H1 (cell line): ENCODE measurements at regions not wholly inside any gene's neighbourhood (a gene's known extent, or its start where the extent isn't known, plus 50 kb on each side); places are given as distances from the start of the nearest gene placed in this dataset.

Experiments used
- CTCF ChIA-PET: fragments of 300-600 bp; sonication (Branson Sonifier 250); formaldehyde crosslinking; loops from one replicate; lab custom pipeline; 2021; ENCODE audit not compliant: partially characterized antibody; lab: Charles Lee
- POLR2A ChIA-PET: fragments of 300-600 bp; sonication (Branson Sonifier 250); formaldehyde crosslinking; loops from one replicate; lab custom pipeline; 2021; ENCODE audit warnings: inconsistent platforms; ENCODE audit not compliant: partially characterized antibody; lab: Charles Lee
- DNase-seq, 2 experiments: peaks; one replicate each; pipeline versions ENCODE4 v3.0.0 to v3.0.0-alpha.2; 2010 to 2022; ENCODE audit warnings: low spot score in 2 of 2, low read depth in 1 of 2, mixed read lengths in 1 of 2
- FAIRE-seq: peaks from 2 replicates; lab custom pipeline; 2011; peaks lifted over from hg19 to GRCh38; lab: Jason Lieb, UNC
- H2AFZ ChIP-seq: 2 replicates; pipeline ENCODE4 v1.8.1; 2012; ENCODE audit warnings: low read length, inconsistent platforms
- H2AK5ac ChIP-seq: 2 replicates; pipeline ENCODE4 v1.6.1; 2013; ENCODE audit warnings: low read depth, low read length
- H2BK120ac ChIP-seq: replicated peaks from 2 replicates; pipeline ENCODE3; 2013; ENCODE audit warnings: low read depth, low read length, inconsistent platforms
- H2BK12ac ChIP-seq: 2 replicates; pipeline ENCODE4 v1.6.1; 2013; ENCODE audit warnings: low read depth, low read length
- H2BK15ac ChIP-seq: 2 replicates; pipeline ENCODE4 v1.6.1; 2013; ENCODE audit warnings: low read length
- H2BK20ac ChIP-seq: 2 replicates; pipeline ENCODE4 v1.6.1; 2013; ENCODE audit warnings: low read length
- H2BK5ac ChIP-seq: 2 replicates; pipeline ENCODE4 v1.6.1; 2013; ENCODE audit warnings: low read depth, low read length
- H3K14ac ChIP-seq: 2 replicates; pipeline ENCODE4 v1.6.1; 2013; ENCODE audit warnings: inconsistent platforms; ENCODE audit not compliant: insufficient read length
- H3K18ac ChIP-seq: 2 replicates; pipeline ENCODE4 v1.6.1; 2013; ENCODE audit warnings: low read length; ENCODE audit errors: extremely low read depth
- H3K23ac ChIP-seq: 2 replicates; pipeline ENCODE4 v1.6.1; 2013; ENCODE audit warnings: inconsistent platforms; ENCODE audit not compliant: insufficient read length
- H3K23me2 ChIP-seq: 2 replicates; pipeline ENCODE4 v1.6.1; 2013; ENCODE audit warnings: low read depth, low read length
- H3K27ac ChIP-seq: 2 replicates; pipeline ENCODE4 v1.6.1; 2011; ENCODE audit warnings: low read depth, low read length, inconsistent platforms
- H3K27me3 ChIP-seq, 4 experiments: replicated peaks in 1 of 4; 1 replicate in 1 of 4; 2 replicates in 3 of 4; pipeline versions ENCODE4 v1.6.1 to v1.8.1; 2011 to 2013; ENCODE audit warnings: low read length in 3 of 4, mild to moderate bottlenecking in 3 of 4, inconsistent platforms in 2 of 4, mixed read lengths in 2 of 4, moderate library complexity in 1 of 4; ENCODE audit not compliant: control insufficient read depth in 3 of 4, insufficient read depth in 3 of 4; ENCODE audit errors: extremely low read depth in 1 of 4
- H3K36me3 ChIP-seq, 4 experiments: 2 replicates each; pipeline versions ENCODE4 v1.6.1 to v1.8.1; 2011 to 2013; ENCODE audit warnings: mild to moderate bottlenecking in 4 of 4, low read length in 3 of 4, moderate library complexity in 2 of 4, control low read depth in 1 of 4, inconsistent platforms in 1 of 4; ENCODE audit not compliant: insufficient read depth in 4 of 4, control insufficient read depth in 2 of 4
- H3K4ac ChIP-seq: replicated peaks from 2 replicates; pipeline ENCODE3; 2013; ENCODE audit warnings: low read length, low read depth, mixed read lengths, inconsistent platforms; ENCODE audit not compliant: insufficient read length
- H3K4me1 ChIP-seq, 4 experiments: replicated peaks in 1 of 4; 1 replicate in 1 of 4; 2 replicates in 3 of 4; pipeline versions ENCODE4 v1.6.1 to v1.8.1; 2011 to 2013; ENCODE audit warnings: low read length in 3 of 4, inconsistent platforms in 2 of 4, mixed read lengths in 1 of 4; ENCODE audit not compliant: insufficient read depth in 4 of 4, control insufficient read depth in 3 of 4
- H3K4me2 ChIP-seq, 2 experiments: 2 replicates each; pipeline versions ENCODE4 v1.6.1 to v1.8.1; 2011 to 2013; ENCODE audit warnings: low read depth in 2 of 2, low read length in 2 of 2, control low read depth in 1 of 2, inconsistent platforms in 1 of 2, mild to moderate bottlenecking in 1 of 2; ENCODE audit not compliant: insufficient read depth in 1 of 2
- H3K4me3 ChIP-seq, 4 experiments: fragments of 200-600, 300-600 bp in 1 of 4; sonication (generic), shearing (Covaris generic), sonication (Bioruptor Twin) in 1 of 4; 2 replicates each; pipeline versions ENCODE4 v1.5.1 to v1.8.1; 2011 to 2016; ENCODE audit warnings: low read length in 4 of 4, low read depth in 3 of 4, control low read depth in 2 of 4, inconsistent platforms in 2 of 4, mild to moderate bottlenecking in 2 of 4, mixed read lengths in 1 of 4, moderate library complexity in 1 of 4; ENCODE audit not compliant: insufficient read depth in 2 of 4; ENCODE audit errors: extremely low read depth in 1 of 4
- H3K56ac ChIP-seq: replicated peaks from 2 replicates; pipeline ENCODE3; 2013; ENCODE audit warnings: low read depth, mild to moderate bottlenecking, mixed read lengths, low read length, inconsistent platforms; ENCODE audit not compliant: insufficient read length
- H3K79me1 ChIP-seq: 2 replicates; pipeline ENCODE4 v1.6.1; 2013; ENCODE audit warnings: low read depth, low read length, control low read depth
- H3K79me2 ChIP-seq, 2 experiments: 2 replicates each; pipeline versions ENCODE4 v1.6.1 to v1.8.1; 2012 to 2013; ENCODE audit warnings: low read length in 2 of 2, mild to moderate bottlenecking in 2 of 2, inconsistent platforms in 1 of 2; ENCODE audit not compliant: insufficient read depth in 2 of 2, control insufficient read depth in 1 of 2
- H3K9ac ChIP-seq, 4 experiments: replicated peaks in 1 of 4; 1 replicate in 1 of 4; 2 replicates in 3 of 4; pipeline versions ENCODE4 v1.6.1 to v1.8.1; 2011 to 2013; ENCODE audit warnings: low read depth in 3 of 4, low read length in 3 of 4, control low read depth in 2 of 4, mild to moderate bottlenecking in 2 of 4, moderate library complexity in 2 of 4, inconsistent platforms in 1 of 4; ENCODE audit errors: extremely low read depth in 1 of 4
- H3K9me3 ChIP-seq, 2 experiments: 2 replicates each; pipeline versions ENCODE4 v1.6.1 to v1.8.1; 2012 to 2013; ENCODE audit warnings: mild to moderate bottlenecking in 2 of 2, moderate library complexity in 2 of 2, control low read depth in 1 of 2, inconsistent platforms in 1 of 2, low read depth in 1 of 2, low read length in 1 of 2, mixed read lengths in 1 of 2; ENCODE audit not compliant: insufficient read depth in 2 of 2
- H4K20me1 ChIP-seq, 2 experiments: replicated peaks in 1 of 2; 2 replicates each; pipeline versions ENCODE3 to v1.8.1; 2011 to 2013; ENCODE audit warnings: inconsistent platforms in 2 of 2, low read length in 2 of 2, mild to moderate bottlenecking in 1 of 2; ENCODE audit not compliant: insufficient read depth in 2 of 2, control insufficient read depth in 1 of 2
- H4K5ac ChIP-seq: 2 replicates; pipeline ENCODE4 v1.6.1; 2013; ENCODE audit warnings: low read length, low read depth, mixed read lengths, inconsistent platforms; ENCODE audit not compliant: insufficient read length
- H4K8ac ChIP-seq: 2 replicates; pipeline ENCODE4 v1.8.0; 2013; ENCODE audit warnings: mild to moderate bottlenecking, moderate library complexity, low read length, inconsistent platforms; ENCODE audit not compliant: insufficient read depth; ENCODE audit errors: extremely low read depth
- H4K91ac ChIP-seq: replicated peaks from 2 replicates; pipeline ENCODE3; 2013; ENCODE audit warnings: low read length, mixed read lengths, inconsistent platforms; ENCODE audit not compliant: insufficient read length
- ATF2 ChIP-seq: IDR thresholded peaks from 2 replicates; pipeline ENCODE4 v1.6.1; 2012; ENCODE audit warnings: low read length, inconsistent platforms
- CEBPB ChIP-seq: IDR thresholded peaks from 2 replicates; pipeline ENCODE4 v1.6.1; 2012; ENCODE audit warnings: low read depth, low read length
- HDAC2 ChIP-seq, 2 experiments: fragments of 300-600 bp in 1 of 2; sonication (generic) in 1 of 2; IDR thresholded peaks; 2 replicates each; pipeline ENCODE4 v1.6.1; 2011 to 2012; ENCODE audit warnings: low read depth in 2 of 2, low read length in 2 of 2, mild to moderate bottlenecking in 2 of 2, moderate library complexity in 2 of 2, borderline replicate concordance in 1 of 2, inconsistent platforms in 1 of 2
- POLR2A ChIP-seq, 2 experiments: IDR thresholded peaks; 1 replicate in 1 of 2; 2 replicates in 1 of 2; pipeline ENCODE4 v1.6.1; 2011; ENCODE audit warnings: low read depth in 2 of 2, low read length in 2 of 2, mild to moderate bottlenecking in 2 of 2; ENCODE audit errors: control extremely low read depth in 1 of 2
- RFX5 ChIP-seq: IDR thresholded peaks from 2 replicates; pipeline ENCODE4 v1.6.1; 2011; ENCODE audit warnings: low read depth, low read length, improper control_type of control experiment, borderline replicate concordance
- SIX5 ChIP-seq: IDR thresholded peaks from 2 replicates; pipeline ENCODE4 v1.6.1; 2011; ENCODE audit warnings: mild to moderate bottlenecking, low read depth, low read length
- TCF12 ChIP-seq: IDR thresholded peaks from 2 replicates; pipeline ENCODE4 v1.6.1; 2011; ENCODE audit warnings: low read depth, mild to moderate bottlenecking, low read length
- USF2 ChIP-seq: IDR thresholded peaks from 2 replicates; pipeline ENCODE4 v1.6.1; 2011; ENCODE audit warnings: low read length, improper control_type of control experiment
- YY1 ChIP-seq: IDR thresholded peaks from 2 replicates; pipeline ENCODE4 v1.6.1; 2011; ENCODE audit warnings: low read depth, mild to moderate bottlenecking, low read length
- WGBS, 2 experiments: shearing (Covaris generic) in 1 of 2; methylation state at CpG; one replicate each; pipeline versions ENCODE4 v1.1.6 to v1.1.7; 2013 to 2015; ENCODE audit warnings: low lambda C conversion rate in 2 of 2, mixed read lengths in 2 of 2, inconsistent platforms in 1 of 2, low coverage in 1 of 2, missing lambda C conversion rate in 1 of 2; ENCODE audit not compliant: insufficient replicate concordance in 2 of 2, insufficient coverage in 1 of 2, insufficient read length in 1 of 2; ENCODE audit errors: extremely low coverage in 1 of 2, missing lambda C conversion rate in 1 of 2; 5-methylcytosine and 5-hydroxymethylcytosine counted together
- TF ChIP-seq, protein P1 (sequence below): IDR thresholded peaks from 2 replicates; pipeline ENCODE4 v1.6.1; 2011; ENCODE audit warnings: low read depth, mild to moderate bottlenecking, low read length; ENCODE audit not compliant: insufficient read depth

GRCh38 chr4:8939160-8939839 lies 67.7 kb upstream of the HMX1 start:
- Histone ChIP-seq H2AFZ (no peak overlapping the region), H2BK20ac (no peak overlapping the region), H3K18ac (no peak overlapping the region), H2BK5ac (no peak overlapping the region), H3K36me3 (no peaks in the 10 kb centered on the region), H3K79me1 (no peaks in the 10 kb centered on the region), H3K9ac (no peak overlapping the region), H3K23me2 (no peaks in the 10 kb centered on the region), H4K20me1 (peaks cover 0 to 1% of the 10 kb centered on the region in 2 experiments), H3K27ac (no peak overlapping the region), H3K9me3 (peaks cover 45 to 84% of the 10 kb centered on the region in 2 experiments), H3K14ac (no peak overlapping the region), H3K56ac (no peak overlapping the region), H2BK120ac (no peak overlapping the region), H3K4me3 (no peak overlapping the region), H4K91ac (no peak overlapping the region), H3K23ac (no peak overlapping the region), H3K4me2 (no peak overlapping the region), H4K8ac (0 out of 2 replicates have a peak overlapping the region, but pooled peaks have one; percentile 35), H3K79me2 (no peaks in the 10 kb centered on the region), H2AK5ac (no peak overlapping the region), H4K5ac (no peak overlapping the region), H3K4me1 (peaks cover 0 to 4% (median 0%) of the 10 kb centered on the region in 4 experiments; a peak in 1 of 7 replicates), H3K27me3 (no peaks in the 10 kb centered on the region), H3K4ac (no peak overlapping the region), H2BK15ac (no peak overlapping the region), H2BK12ac (peak overlapping the region; percentile 60; the same call in 1 of the 2 replicates)
- ChIA-PET POLR2A (no interaction called here), CTCF (interaction anchor here (0.8 kb wide), 1 partner anchor 251 kb away, joined by 3 read pairs; no protein-coding TSS in a partner anchor)
- FAIRE-seq, result no peak
- 85% methylated on average over 13 of the region's 15 CpGs; no CpG with 5 or more reads in 1 of the 2 experiments for WGBS, 2 experiments
- no peak for DNase-seq
- no peak for TF ChIP-seq ATF2
- TF ChIP-seq CEBPB, result no peak
- TF ChIP-seq USF2, result no peak
- no peak for TF ChIP-seq SIX5
- TF ChIP-seq TCF12, result no peak
- TF ChIP-seq, protein P1, sequence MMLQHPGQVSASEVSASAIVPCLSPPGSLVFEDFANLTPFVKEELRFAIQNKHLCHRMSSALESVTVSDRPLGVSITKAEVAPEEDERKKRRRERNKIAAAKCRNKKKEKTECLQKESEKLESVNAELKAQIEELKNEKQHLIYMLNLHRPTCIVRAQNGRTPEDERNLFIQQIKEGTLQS, result no peak
- no peak for TF ChIP-seq YY1
- TF ChIP-seq HDAC2 (IDR thresholded peaks at IDR 0.05; ENCODE audit: borderline replicate concordance in 1 of 2, low read depth in 2 of 2, low read length in 2 of 2), result no peak
- no peak for TF ChIP-seq RFX5
- no peak for TF ChIP-seq POLR2A (IDR thresholded peaks at IDR 0.05; ENCODE audit: control extremely low read depth in 1 of 2, low read depth in 2 of 2, low read length in 2 of 2)
